IPS-15b (cell line): ENCODE measurements at regions not wholly inside any gene's neighbourhood (a gene's known extent, or its start where the extent isn't known, plus 50 kb on each side); places are given as distances from the start of the nearest gene placed in this dataset.

ENCODE experiments used
- H3K27me3 ChIP-seq: one replicate; pipeline ENCODE4 v1.6.1; 2013; ENCODE audit warnings: low read length; ENCODE audit not compliant: control insufficient read depth, insufficient read depth
- H3K36me3 ChIP-seq: one replicate; pipeline ENCODE4 v1.6.1; 2013; ENCODE audit warnings: low read length; ENCODE audit not compliant: control insufficient read depth, insufficient read depth
- H3K4me1 ChIP-seq: one replicate; pipeline ENCODE4 v1.6.1; 2013; ENCODE audit warnings: mild to moderate bottlenecking, low read length; ENCODE audit not compliant: control insufficient read depth, insufficient read depth
- H3K4me3 ChIP-seq: one replicate; pipeline ENCODE4 v1.5.1; 2013; ENCODE audit warnings: low read depth, low read length
- H3K9ac ChIP-seq: one replicate; pipeline ENCODE4 v1.6.1; 2013; ENCODE audit warnings: low read depth, mild to moderate bottlenecking, low read length
- H3K9me3 ChIP-seq: one replicate; pipeline ENCODE4 v1.6.1; 2013; ENCODE audit warnings: mild to moderate bottlenecking, low read length; ENCODE audit not compliant: control insufficient read depth, insufficient read depth

- no peak overlapping the region for H3K9ac ChIP-seq
- H3K9me3 ChIP-seq, result no peaks in the 10 kb centered on the region
- H3K4me1 ChIP-seq, result peaks cover 18% of the 10 kb centered on the region
- no peaks in the 10 kb centered on the region for H3K36me3 ChIP-seq
- H3K27me3 ChIP-seq, result no peaks in the 10 kb centered on the region
- no peak overlapping the region for H3K4me3 ChIP-seq
Measured at GRCh38 chr6:166768761-166769160, 141.7 kb upstream of the RPS6KA2 start.

- peaks cover 18% of the 10 kb centered on the region for H3K4me1 ChIP-seq
- no peaks in the 10 kb centered on the region for H3K27me3 ChIP-seq
- H3K9me3 ChIP-seq, result no peaks in the 10 kb centered on the region
- H3K36me3 ChIP-seq, result no peaks in the 10 kb centered on the region
- no peak overlapping the region for H3K9ac ChIP-seq
- H3K4me3 ChIP-seq, result no peak overlapping the region
Measured at GRCh38 chr6:166767230-166767629, 140.2 kb upstream of the RPS6KA2 start.

- no peaks in the 10 kb centered on the region for H3K36me3 ChIP-seq
- peaks cover 18% of the 10 kb centered on the region for H3K4me1 ChIP-seq
- no peak overlapping the region for H3K4me3 ChIP-seq
- H3K9ac ChIP-seq, result no peak overlapping the region
- no peaks in the 10 kb centered on the region for H3K27me3 ChIP-seq
- H3K9me3 ChIP-seq, result no peaks in the 10 kb centered on the region
Measured at GRCh38 chr6:166766769-166767168, 139.7 kb upstream of the RPS6KA2 start.

- Histone ChIP-seq H3K36me3 (no peaks in the 10 kb centered on the region), H3K4me1 (peaks cover 9% of the 10 kb centered on the region), H3K9ac (no peak overlapping the region), H3K27me3 (no peaks in the 10 kb centered on the region), H3K4me3 (no peak overlapping the region), H3K9me3 (no peaks in the 10 kb centered on the region)
Measured at GRCh38 chr6:166765234-166765541, 138.1 kb upstream of the RPS6KA2 start.

- Histone ChIP-seq H3K36me3 (no peaks in the 10 kb centered on the region), H3K9ac (no peak overlapping the region), H3K27me3 (no peaks in the 10 kb centered on the region), H3K9me3 (no peaks in the 10 kb centered on the region), H3K4me3 (no peak overlapping the region), H3K4me1 (peaks cover 9% of the 10 kb centered on the region)
Measured at GRCh38 chr6:166764473-166765233, 137.6 kb upstream of the RPS6KA2 start.

GRCh38 chr6:166763606-166764472 lies 136.8 kb upstream of the RPS6KA2 start:
- no peaks in the 10 kb centered on the region for H3K9me3 ChIP-seq
- no peaks in the 10 kb centered on the region for H3K27me3 ChIP-seq
- H3K9ac ChIP-seq, result no peak overlapping the region
- H3K4me3 ChIP-seq, result no peak overlapping the region
- H3K4me1 ChIP-seq, result peaks cover 10% of the 10 kb centered on the region
- no peaks in the 10 kb centered on the region for H3K36me3 ChIP-seq

- H3K4me3 ChIP-seq, result no peak overlapping the region
- no peaks in the 10 kb centered on the region for H3K27me3 ChIP-seq
- H3K4me1 ChIP-seq, result peaks cover 10% of the 10 kb centered on the region
- no peaks in the 10 kb centered on the region for H3K9me3 ChIP-seq
- H3K36me3 ChIP-seq, result no peaks in the 10 kb centered on the region
- no peak overlapping the region for H3K9ac ChIP-seq
Measured at GRCh38 chr6:166761801-166762200, 134.8 kb upstream of the RPS6KA2 start.

GRCh38 chr6:166760288-166760687 lies 133.2 kb upstream of the RPS6KA2 start:
- no peaks in the 10 kb centered on the region for H3K9me3 ChIP-seq
- H3K4me3 ChIP-seq, result no peak overlapping the region
- no peak overlapping the region for H3K9ac ChIP-seq
- H3K27me3 ChIP-seq, result no peaks in the 10 kb centered on the region
- H3K36me3 ChIP-seq, result no peaks in the 10 kb centered on the region
- peaks cover 9% of the 10 kb centered on the region for H3K4me1 ChIP-seq

- no peak overlapping the region for H3K9ac ChIP-seq
- H3K27me3 ChIP-seq, result peaks cover 10% of the 10 kb centered on the region
- H3K4me3 ChIP-seq, result no peak overlapping the region
Measured at GRCh38 chr6:166758136-166758704, 131.2 kb upstream of the RPS6KA2 start.

GRCh38 chr6:166757232-166758135 lies 130.4 kb upstream of the RPS6KA2 start:
- Histone ChIP-seq H3K9ac (no peak overlapping the region), H3K4me3 (no peak overlapping the region), H3K4me1 (peaks cover 26% of the 10 kb centered on the region), H3K9me3 (no peaks in the 10 kb centered on the region), H3K27me3 (peaks cover 12% of the 10 kb centered on the region), H3K36me3 (no peaks in the 10 kb centered on the region)

More at GRCh38 chr6:166758136-166758704, 131.2 kb upstream of the RPS6KA2 start:
- H3K9me3 ChIP-seq, result no peaks in the 10 kb centered on the region
- H3K4me1 ChIP-seq, result peaks cover 26% of the 10 kb centered on the region
- no peaks in the 10 kb centered on the region for H3K36me3 ChIP-seq
